ENCODE measurements at regions not wholly inside any gene's neighbourhood (a gene's known extent, or its start where the extent isn't known, plus 50 kb on each side); places are given as distances from the start of the nearest gene placed in this dataset.

GRCh38 chr13:53921473-53921872 is 892.9 kb downstream of the OLFM4 start:
- Histone ChIP-seq H3K36me3 (ENCODE audit: insufficient read depth, low read length) (no peaks in the 10 kb centered on the region), H3K4me2 (ENCODE audit: insufficient read depth, low read length) (no peak overlapping the region), H2AFZ (ENCODE audit: low read depth, low read length) (no peak overlapping the region), H3K4me3 (ENCODE audit: low read depth in 1 of 2, low read length in 2 of 2) (no peak overlapping the region), H3K79me2 (ENCODE audit: insufficient read depth, low read length) (no peaks in the 10 kb centered on the region), H3K9ac (ENCODE audit: low read depth, low read length) (no peak overlapping the region), H4K20me1 (ENCODE audit: insufficient read depth, low read length) (no peaks in the 10 kb centered on the region), H3K27ac (ENCODE audit: low read length) (no peak overlapping the region), H3K9me3 (ENCODE audit: insufficient read depth, low read length, severe bottlenecking) (no peaks in the 10 kb centered on the region), H3K27me3 (ENCODE audit: insufficient read depth, low read length, poor library complexity) (no peaks in the 10 kb centered on the region), H3K4me1 (ENCODE audit: insufficient read depth, low read length) (no peaks in the 10 kb centered on the region)
- DNase-seq (no peak), ATAC-seq (ENCODE audit: insufficient read depth, low read depth) (no peak)
- TF ChIP-seq CTCF (IDR thresholded peaks at IDR 0.05; ENCODE audit: borderline replicate concordance, extremely low read depth, low read length, poor library complexity, severe bottlenecking) (no peak), EZH2 (IDR thresholded peaks at IDR 0.05; ENCODE audit: borderline replicate concordance, low read depth, low read length, severe bottlenecking) (no peak)

- Histone ChIP-seq H4K20me1 (ENCODE audit: insufficient read depth, low read length) (no peaks in the 10 kb centered on the region), H2AFZ (ENCODE audit: low read depth, low read length) (no peak overlapping the region), H3K4me1 (ENCODE audit: insufficient read depth, low read length) (no peaks in the 10 kb centered on the region), H3K36me3 (ENCODE audit: insufficient read depth, low read length) (no peaks in the 10 kb centered on the region), H3K27me3 (ENCODE audit: insufficient read depth, low read length, poor library complexity) (no peaks in the 10 kb centered on the region), H3K4me3 (ENCODE audit: low read depth in 1 of 2, low read length in 2 of 2) (no peak overlapping the region), H3K9ac (ENCODE audit: low read depth, low read length) (no peak overlapping the region), H3K27ac (ENCODE audit: low read length) (no peak overlapping the region), H3K79me2 (ENCODE audit: insufficient read depth, low read length) (no peaks in the 10 kb centered on the region), H3K9me3 (ENCODE audit: insufficient read depth, low read length, severe bottlenecking) (no peaks in the 10 kb centered on the region), H3K4me2 (ENCODE audit: insufficient read depth, low read length) (no peak overlapping the region)
- TF ChIP-seq EZH2 (IDR thresholded peaks at IDR 0.05; ENCODE audit: borderline replicate concordance, low read depth, low read length, severe bottlenecking) = no peak
- TF ChIP-seq CTCF (IDR thresholded peaks at IDR 0.05; ENCODE audit: borderline replicate concordance, extremely low read depth, low read length, poor library complexity, severe bottlenecking) = no peak
- DNase-seq (no peak), ATAC-seq (ENCODE audit: insufficient read depth, low read depth) (no peak)
These were observed 913.1 kb downstream of the OLFM4 start for GRCh38 chr13:53941588-53942190.

GRCh38 chr13:53946500-53946899 is 917.9 kb downstream of the OLFM4 start:
- Histone ChIP-seq H2AFZ (ENCODE audit: low read depth, low read length) (no peak overlapping the region), H3K4me3 (ENCODE audit: low read depth in 1 of 2, low read length in 2 of 2) (no peak overlapping the region), H3K27ac (ENCODE audit: low read length) (no peak overlapping the region), H3K36me3 (ENCODE audit: insufficient read depth, low read length) (no peaks in the 10 kb centered on the region), H3K9me3 (ENCODE audit: insufficient read depth, low read length, severe bottlenecking) (no peaks in the 10 kb centered on the region), H3K79me2 (ENCODE audit: insufficient read depth, low read length) (no peaks in the 10 kb centered on the region), H3K4me1 (ENCODE audit: insufficient read depth, low read length) (no peaks in the 10 kb centered on the region), H4K20me1 (ENCODE audit: insufficient read depth, low read length) (no peaks in the 10 kb centered on the region), H3K27me3 (ENCODE audit: insufficient read depth, low read length, poor library complexity) (no peaks in the 10 kb centered on the region), H3K4me2 (ENCODE audit: insufficient read depth, low read length) (no peak overlapping the region), H3K9ac (ENCODE audit: low read depth, low read length) (no peak overlapping the region)
- DNase-seq = no peak
- ATAC-seq (ENCODE audit: insufficient read depth, low read depth) = no peak
- TF ChIP-seq EZH2 (IDR thresholded peaks at IDR 0.05; ENCODE audit: borderline replicate concordance, low read depth, low read length, severe bottlenecking) (no peak), CTCF (IDR thresholded peaks at IDR 0.05; ENCODE audit: borderline replicate concordance, extremely low read depth, low read length, poor library complexity, severe bottlenecking) (no peak)
